HEK293 (cell line): ENCODE measurements at regions not wholly inside any gene's neighbourhood (a gene's known extent, or its start where the extent isn't known, plus 50 kb on each side); places are given as distances from the start of the nearest gene placed in this dataset.

Experiments used
- GLI2 ChIP-seq: fragments of 450-650 bp; formaldehyde crosslinking; IDR thresholded peaks from 2 replicates; pipeline ENCODE4; 2017; ENCODE audit warnings: missing biosample characterization, missing genetic modification characterization, low read depth, borderline replicate concordance
- TF ChIP-seq, protein P1 (sequence below): fragments of 450-650 bp; formaldehyde crosslinking; IDR thresholded peaks from 2 replicates; pipeline ENCODE4 v1.5.1; 2017; ENCODE audit warnings: missing biosample characterization, missing genetic modification characterization
- TF ChIP-seq, protein P2 (sequence below): fragments of 450-650 bp; formaldehyde crosslinking; IDR thresholded peaks from 2 replicates; pipeline ENCODE4 v1.5.1; 2016; ENCODE audit warnings: missing biosample characterization, missing genetic modification characterization

DNA sequence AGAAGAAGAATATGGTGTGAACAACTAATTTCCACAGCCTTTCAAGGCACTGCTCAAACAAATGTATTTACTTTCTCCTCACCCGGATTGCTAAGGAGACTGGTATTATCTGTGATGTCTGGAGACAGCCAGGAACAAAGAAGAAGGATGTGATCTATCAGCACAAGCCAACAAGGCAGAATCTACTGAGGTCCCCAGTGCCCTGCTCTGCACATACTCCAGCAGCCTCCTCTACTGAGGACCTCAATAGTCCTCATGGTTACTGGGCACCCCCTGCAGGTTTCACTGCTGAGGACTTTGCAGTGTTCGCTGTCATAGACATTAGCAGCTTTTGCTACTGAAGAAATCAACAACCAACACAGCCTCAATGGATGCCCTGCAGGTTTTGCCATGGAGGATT lies 930.1 kb downstream of the ADGRL3 start (continued):
- TF ChIP-seq, protein P1, sequence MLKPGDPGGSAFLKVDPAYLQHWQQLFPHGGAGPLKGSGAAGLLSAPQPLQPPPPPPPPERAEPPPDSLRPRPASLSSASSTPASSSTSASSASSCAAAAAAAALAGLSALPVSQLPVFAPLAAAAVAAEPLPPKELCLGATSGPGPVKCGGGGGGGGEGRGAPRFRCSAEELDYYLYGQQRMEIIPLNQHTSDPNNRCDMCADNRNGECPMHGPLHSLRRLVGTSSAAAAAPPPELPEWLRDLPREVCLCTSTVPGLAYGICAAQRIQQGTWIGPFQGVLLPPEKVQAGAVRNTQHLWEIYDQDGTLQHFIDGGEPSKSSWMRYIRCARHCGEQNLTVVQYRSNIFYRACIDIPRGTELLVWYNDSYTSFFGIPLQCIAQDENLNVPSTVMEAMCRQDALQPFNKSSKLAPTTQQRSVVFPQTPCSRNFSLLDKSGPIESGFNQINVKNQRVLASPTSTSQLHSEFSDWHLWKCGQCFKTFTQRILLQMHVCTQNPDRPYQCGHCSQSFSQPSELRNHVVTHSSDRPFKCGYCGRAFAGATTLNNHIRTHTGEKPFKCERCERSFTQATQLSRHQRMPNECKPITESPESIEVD (tag by site-specific recombination) = no peak
- no peak for TF ChIP-seq GLI2
- TF ChIP-seq, protein P2, sequence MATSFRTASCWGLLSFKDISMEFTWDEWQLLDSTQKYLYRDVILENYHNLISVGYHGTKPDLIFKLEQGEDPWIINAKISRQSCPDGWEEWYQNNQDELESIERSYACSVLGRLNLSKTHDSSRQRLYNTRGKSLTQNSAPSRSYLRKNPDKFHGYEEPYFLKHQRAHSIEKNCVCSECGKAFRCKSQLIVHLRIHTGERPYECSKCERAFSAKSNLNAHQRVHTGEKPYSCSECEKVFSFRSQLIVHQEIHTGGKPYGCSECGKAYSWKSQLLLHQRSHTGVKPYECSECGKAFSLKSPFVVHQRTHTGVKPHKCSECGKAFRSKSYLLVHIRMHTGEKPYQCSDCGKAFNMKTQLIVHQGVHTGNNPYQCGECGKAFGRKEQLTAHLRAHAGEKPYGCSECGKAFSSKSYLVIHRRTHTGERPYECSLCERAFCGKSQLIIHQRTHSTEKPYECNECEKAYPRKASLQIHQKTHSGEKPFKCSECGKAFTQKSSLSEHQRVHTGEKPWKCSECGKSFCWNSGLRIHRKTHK (tag by site-specific recombination) = no peak
- TF ChIP-seq, all 188 proteins: peak for 0
